Nephron progenitor cell (in vitro differentiated cells): ENCODE measurements at regions not wholly inside any gene's neighbourhood (a gene's known extent, or its start where the extent isn't known, plus 50 kb on each side); places are given as distances from the start of the nearest gene placed in this dataset.

Source experiments
- DNase-seq: peaks from one replicate; pipeline ENCODE4 v3.0.0; 2021
- H3K27ac Mint-ChIP-seq: 2 replicates; pipeline ENCODE4 v1.8.0; 2021; ENCODE audit warnings: mild to moderate bottlenecking, moderate library complexity, mixed read lengths
- H3K27me3 Mint-ChIP-seq: 2 replicates; pipeline ENCODE4 v1.8.0; 2021; ENCODE audit warnings: mild to moderate bottlenecking, low read depth, mixed read lengths; ENCODE audit not compliant: poor library complexity
- H3K36me3 Mint-ChIP-seq: 2 replicates; pipeline ENCODE4 v1.8.0; 2021; ENCODE audit warnings: low read depth, mixed read lengths
- H3K4me1 Mint-ChIP-seq: 2 replicates; pipeline ENCODE4 v1.8.0; 2021; ENCODE audit warnings: mixed read lengths
- H3K4me3 Mint-ChIP-seq: 2 replicates; pipeline ENCODE4 v1.8.0; 2021; ENCODE audit warnings: mild to moderate bottlenecking, moderate library complexity, mixed read lengths
- H3K9me3 Mint-ChIP-seq: 2 replicates; pipeline ENCODE4 v1.8.0; 2021; ENCODE audit warnings: mild to moderate bottlenecking, moderate library complexity, mixed read lengths
- CTCF ChIP-seq: fragments of 200-600 bp; sonication (generic); IDR thresholded peaks from 2 replicates; pipeline ENCODE4 v1.5.0; 2021; ENCODE audit warnings: antibody characterized with exemption

DNA sequence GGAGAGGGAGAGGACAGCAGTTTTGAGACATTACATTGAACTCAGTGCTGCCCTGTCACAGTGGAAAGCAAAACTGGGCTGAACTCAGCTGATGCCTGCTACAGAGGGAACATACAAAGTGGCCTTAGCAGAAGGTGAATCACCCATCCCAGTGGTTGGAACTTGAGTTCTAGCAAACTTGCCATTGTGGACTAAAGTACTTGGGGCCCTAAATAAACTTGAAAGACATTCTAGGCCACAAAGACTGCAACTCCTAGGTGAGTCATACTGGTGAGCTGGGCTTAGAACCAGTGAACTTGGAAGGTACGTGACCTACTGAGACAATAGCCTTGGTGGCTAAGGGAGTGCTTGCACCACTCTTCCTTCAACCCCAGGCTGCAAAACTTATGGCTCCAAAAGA lies 155.7 kb upstream of the RIOK2 start:
- Mint-ChIP-seq H3K4me3 (no peak overlapping the region), H3K36me3 (no peaks in the 10 kb centered on the region), H3K4me1 (no peaks in the 10 kb centered on the region), H3K27me3 (peaks cover under 1% of the 10 kb centered on the region), H3K27ac (no peak overlapping the region), H3K9me3 (peaks cover 7% of the 10 kb centered on the region)
- TF ChIP-seq CTCF, result no peak
- DNase-seq, result no peak

DNA sequence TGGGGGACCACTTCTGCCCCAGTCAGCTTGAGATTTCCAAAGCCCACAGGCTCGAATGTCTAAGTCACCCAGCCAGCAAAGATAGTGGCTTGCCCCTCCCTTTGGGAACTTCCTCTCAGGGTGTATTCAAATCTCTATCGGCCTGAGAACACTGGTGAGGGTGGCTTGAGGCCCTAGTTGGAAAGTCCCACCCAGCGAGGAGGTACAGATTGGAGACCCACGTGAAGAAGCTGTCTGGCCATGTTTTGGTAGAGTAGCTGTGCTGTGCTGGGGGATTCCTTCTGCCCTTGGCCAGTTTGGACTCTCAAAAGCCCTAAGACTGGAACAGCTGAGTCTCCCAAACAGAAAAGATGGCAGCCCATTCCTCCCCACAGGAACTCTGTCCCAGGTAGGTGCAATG lies 172.7 kb upstream of the RIOK2 start:
- peaks cover 3% of the 10 kb centered on the region for H3K27me3 Mint-ChIP-seq
- H3K27ac Mint-ChIP-seq, result no peak overlapping the region
- no peaks in the 10 kb centered on the region for H3K4me1 Mint-ChIP-seq
- no peaks in the 10 kb centered on the region for H3K36me3 Mint-ChIP-seq
- H3K9me3 Mint-ChIP-seq, result peaks cover 28% of the 10 kb centered on the region
- no peak overlapping the region for H3K4me3 Mint-ChIP-seq
- DNase-seq, result no peak
- no peak for TF ChIP-seq CTCF

GRCh38 chr5:97363577-97363976 lies 180.5 kb upstream of the RIOK2 start:
- Mint-ChIP-seq H3K27ac (no peak overlapping the region), H3K27me3 (no peaks in the 10 kb centered on the region), H3K4me1 (peaks cover 7% of the 10 kb centered on the region), H3K9me3 (peaks cover 23% of the 10 kb centered on the region), H3K4me3 (no peak overlapping the region), H3K36me3 (no peaks in the 10 kb centered on the region)
- no peak for TF ChIP-seq CTCF
- no peak for DNase-seq

DNA sequence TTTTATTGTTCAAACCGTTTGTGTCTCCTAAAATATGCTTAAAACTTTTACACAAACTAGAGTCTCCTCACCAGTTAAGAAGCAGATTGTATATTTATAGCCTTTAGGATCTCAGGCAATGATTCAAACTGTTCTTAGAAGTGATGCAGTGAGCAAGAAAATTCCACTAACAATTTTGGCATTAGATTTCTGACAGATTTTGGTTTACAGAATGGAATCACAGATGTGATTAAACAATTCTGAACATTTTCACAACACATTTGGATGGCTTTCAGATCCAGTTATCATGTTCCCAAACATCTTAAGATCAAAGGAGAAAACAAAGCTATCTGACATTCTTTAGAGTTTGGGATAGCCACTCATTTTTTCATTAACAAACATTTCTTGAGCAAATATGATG lies 181.7 kb upstream of the RIOK2 start:
- no peak overlapping the region for H3K27ac Mint-ChIP-seq
- H3K4me3 Mint-ChIP-seq, result no peak overlapping the region
- H3K4me1 Mint-ChIP-seq, result peaks cover 7% of the 10 kb centered on the region
- no peak for DNase-seq
- TF ChIP-seq CTCF, result no peak
- no peaks in the 10 kb centered on the region for H3K36me3 Mint-ChIP-seq
- H3K9me3 Mint-ChIP-seq, result peaks cover 23% of the 10 kb centered on the region
- no peaks in the 10 kb centered on the region for H3K27me3 Mint-ChIP-seq

GRCh38 chr5:97365163-97365845 lies 182.3 kb upstream of the RIOK2 start:
- Mint-ChIP-seq H3K36me3 (no peaks in the 10 kb centered on the region), H3K4me3 (no peak overlapping the region), H3K27ac (peak overlapping the region; percentile 3), H3K9me3 (peaks cover 21% of the 10 kb centered on the region), H3K4me1 (peaks cover 7% of the 10 kb centered on the region), H3K27me3 (no peaks in the 10 kb centered on the region)
- DNase-seq, result no peak
- TF ChIP-seq CTCF, result no peak

- no peaks in the 10 kb centered on the region for H3K36me3 Mint-ChIP-seq
- peak overlapping the region; percentile 3 for H3K27ac Mint-ChIP-seq
- DNase-seq, result no peak
- H3K27me3 Mint-ChIP-seq, result no peaks in the 10 kb centered on the region
- peaks cover 7% of the 10 kb centered on the region for H3K4me1 Mint-ChIP-seq
- peaks cover 17% of the 10 kb centered on the region for H3K9me3 Mint-ChIP-seq
- no peak overlapping the region for H3K4me3 Mint-ChIP-seq
- TF ChIP-seq CTCF, result no peak
Observed at GRCh38 chr5:97365918-97366317, 182.9 kb upstream of the RIOK2 start.
